HepG2 (cell line): ENCODE measurements at regions not wholly inside any gene's neighbourhood (a gene's known extent, or its start where the extent isn't known, plus 50 kb on each side); places are given as distances from the start of the nearest gene placed in this dataset.

Experiments used
- ATAC-seq: fragments of 200-7000 bp; cut with Tn5 transposase; 3 replicates; pipeline ENCODE4 v1.9.1; 2020; ENCODE audit warnings: mild to moderate bottlenecking, moderate library complexity
- BruUV-seq: library from RNA; stranded (reverse); fragments of 400-500 nt; replicated peaks from 2 replicates; lab custom pipeline; 2021; lab: Mats Ljungman, UMichigan
- CTCF ChIA-PET: fragments of 300-600 bp; formaldehyde crosslinking; extraction: SDS; loops from one replicate; lab custom pipeline; 2021; ENCODE audit warnings: low total read pairs, inconsistent platforms, low intra/inter-chr PET ratio; lab: Yijun Ruan, JAX
- POLR2A ChIA-PET: fragments of 350-600 bp; sonication (Branson Sonifier 250); formaldehyde crosslinking; loops from one replicate; lab custom pipeline; 2020; ENCODE audit warnings: antibody characterized with exemption, inconsistent platforms; lab: Yijun Ruan, JAX
- DNase-seq: peaks from one replicate; pipeline ENCODE4 v3.0.0-alpha.2; 2015; ENCODE audit warnings: low spot score
- FAIRE-seq: peaks from 3 replicates; lab custom pipeline; 2011; peaks lifted over from hg19 to GRCh38; lab: Jason Lieb, UNC
- H2AFZ ChIP-seq: one replicate; pipeline ENCODE4 v1.6.1; 2011; ENCODE audit warnings: low read length, inconsistent platforms
- H3K27ac ChIP-seq: fragments of 300-600 bp; 3 replicates; pipeline ENCODE4 v1.8.0; 2011; ENCODE audit warnings: mixed run types, mild to moderate bottlenecking, mixed read lengths, low read length, inconsistent platforms; ENCODE audit not compliant: insufficient read depth; ENCODE audit errors: extremely low read length
- H3K27me3 ChIP-seq, 2 experiments: fragments of 200-600 bp in 1 of 2; 2 replicates in 1 of 2; 3 replicates in 1 of 2; pipeline versions ENCODE4 v1.6.0 to v1.8.0; 2011; ENCODE audit warnings: low read length in 2 of 2, mild to moderate bottlenecking in 2 of 2, moderate library complexity in 2 of 2, inconsistent platforms in 1 of 2; ENCODE audit not compliant: insufficient read depth in 2 of 2, control insufficient read depth in 1 of 2
- H3K36me3 ChIP-seq, 2 experiments: fragments of 200-600 bp in 1 of 2; replicated peaks in 1 of 2; 2 replicates in 1 of 2; 3 replicates in 1 of 2; pipeline versions ENCODE4 v1.5.1 to v1.8.0; 2011; ENCODE audit warnings: low read length in 2 of 2, inconsistent platforms in 1 of 2; ENCODE audit not compliant: insufficient read depth in 2 of 2, control insufficient read depth in 1 of 2
- H3K4me1 ChIP-seq: 2 replicates; pipeline ENCODE4 v1.5.1; 2012; ENCODE audit warnings: low read length, inconsistent platforms; ENCODE audit not compliant: insufficient read depth
- H3K4me2 ChIP-seq: 2 replicates; pipeline ENCODE4 v1.6.0; 2011; ENCODE audit warnings: low read depth, low read length, inconsistent platforms
- H3K4me3 ChIP-seq, 3 experiments: fragments of 200-600 bp in 1 of 3; sonication (generic), shearing (Covaris generic) in 1 of 3; replicated peaks in 1 of 3; 2 replicates each; pipeline ENCODE4 v1.5.1; 2011 to 2016; ENCODE audit warnings: low read length in 3 of 3, inconsistent platforms in 2 of 3, low read depth in 2 of 3, mild to moderate bottlenecking in 2 of 3, control low read depth in 1 of 3, mixed read lengths in 1 of 3; ENCODE audit not compliant: insufficient read depth in 1 of 3
- H3K79me2 ChIP-seq: one replicate; pipeline ENCODE4 v1.6.1; 2011; ENCODE audit warnings: low read length, inconsistent platforms; ENCODE audit not compliant: insufficient read depth
- H3K9ac ChIP-seq: 2 replicates; pipeline ENCODE4 v1.6.0; 2011; ENCODE audit warnings: mild to moderate bottlenecking, low read depth, low read length, inconsistent platforms; ENCODE audit not compliant: insufficient read depth
- H3K9me3 ChIP-seq: 2 replicates; pipeline ENCODE4 v1.5.1; 2012; ENCODE audit warnings: mild to moderate bottlenecking, low read length
- H4K20me1 ChIP-seq: 2 replicates; pipeline ENCODE4 v1.6.0; 2011; ENCODE audit warnings: inconsistent platforms, mild to moderate bottlenecking, low read length, moderate library complexity; ENCODE audit not compliant: insufficient read depth
- AHR ChIP-seq: IDR thresholded peaks from 2 replicates; pipeline ENCODE4 v1.6.1; 2018; ENCODE audit warnings: missing genetic modification reagents, missing compliant biosample characterization
- BRD4 ChIP-seq: sonication (generic); formaldehyde crosslinking; IDR thresholded peaks from 2 replicates; pipeline ENCODE4 v1.4.0; 2020; ENCODE audit warnings: missing genetic modification reagents
- EEA1 ChIP-seq: sonication (generic); formaldehyde crosslinking; IDR thresholded peaks from 2 replicates; pipeline ENCODE4 v1.5.1; 2020; ENCODE audit warnings: mild to moderate bottlenecking, missing genetic modification reagents, borderline replicate concordance
- FOSL1 ChIP-seq: sonication (generic); formaldehyde crosslinking; IDR thresholded peaks from 2 replicates; pipeline ENCODE4 v1.9.0; 2021; ENCODE audit warnings: missing genetic modification reagents, borderline replicate concordance
- HOXA3 ChIP-seq: sonication (generic); formaldehyde crosslinking; IDR thresholded peaks from 2 replicates; pipeline ENCODE4 v1.5.0; 2020; ENCODE audit warnings: missing genetic modification reagents
- JDP2 ChIP-seq: sonication (generic); formaldehyde crosslinking; IDR thresholded peaks from 2 replicates; pipeline ENCODE4 v1.8.1; 2022; ENCODE audit warnings: missing genetic modification reagents, borderline replicate concordance
- MYPOP ChIP-seq: sonication (generic); formaldehyde crosslinking; IDR thresholded peaks from 2 replicates; pipeline ENCODE4 v1.8.1; 2023; ENCODE audit warnings: mild to moderate bottlenecking, moderate library complexity, missing genetic modification reagents
- NCOA1 ChIP-seq: sonication (generic); formaldehyde crosslinking; IDR thresholded peaks from 2 replicates; pipeline ENCODE4 v1.9.0; 2021; ENCODE audit warnings: missing genetic modification reagents
- NFE2L1 ChIP-seq: sonication (generic); formaldehyde crosslinking; IDR thresholded peaks from 2 replicates; pipeline ENCODE4 v1.4.0; 2020; ENCODE audit warnings: missing genetic modification reagents, mild to moderate bottlenecking, borderline replicate concordance
- NR2F1 ChIP-seq, 2 experiments: fragments of 450-650 bp in 1 of 2; formaldehyde crosslinking in 1 of 2; IDR thresholded peaks; 2 replicates each; pipeline versions ENCODE4 v1.5.0 to v1.6.1; 2016 to 2020; ENCODE audit warnings: mild to moderate bottlenecking in 1 of 2, missing compliant biosample characterization in 1 of 2, missing genetic modification reagents in 1 of 2, moderate library complexity in 1 of 2
- POLR2AphosphoS5 ChIP-seq: IDR thresholded peaks from 2 replicates; pipeline ENCODE4 v1.6.1; 2012; ENCODE audit warnings: low read depth, low read length
- REST ChIP-seq, 2 experiments: IDR thresholded peaks; 2 replicates each; pipeline ENCODE4 v1.6.1; 2011 to 2012; ENCODE audit warnings: low read length in 2 of 2, borderline replicate concordance in 1 of 2, low read depth in 1 of 2, mild to moderate bottlenecking in 1 of 2, moderate library complexity in 1 of 2
- SRSF9 ChIP-seq: fragments of 200-400 bp; formaldehyde crosslinking; IDR thresholded peaks from 2 replicates; pipeline ENCODE4 v1.6.1; 2018; ENCODE audit warnings: borderline replicate concordance, mild to moderate bottlenecking, low read depth, low read length; ENCODE audit not compliant: insufficient read depth, poor library complexity, severe bottlenecking
- TEAD3 ChIP-seq: optimal IDR thresholded peaks from 2 replicates; pipeline ENCODE3; 2016; ENCODE audit warnings: borderline replicate concordance
- ZNF546 ChIP-seq: sonication (generic); formaldehyde crosslinking; conservative IDR thresholded peaks from 2 replicates; pipeline ENCODE4 v1.8.1; 2023; ENCODE audit warnings: mild to moderate bottlenecking, missing genetic modification reagents
- ZNF577 ChIP-seq: sonication (generic); formaldehyde crosslinking; IDR thresholded peaks from 2 replicates; pipeline ENCODE4 v1.4.0; 2020; ENCODE audit warnings: mild to moderate bottlenecking, low read depth, missing genetic modification reagents, borderline replicate concordance
- ZNF605 ChIP-seq: sonication (generic); formaldehyde crosslinking; IDR thresholded peaks from 2 replicates; pipeline ENCODE4 v1.8.0; 2022; ENCODE audit warnings: mild to moderate bottlenecking, missing genetic modification reagents
- ZNF619 ChIP-seq: sonication (generic); formaldehyde crosslinking; IDR thresholded peaks from 2 replicates; pipeline ENCODE4 v1.4.0; 2020; ENCODE audit warnings: mild to moderate bottlenecking, missing genetic modification reagents
- WGBS: methylation state at CpG from one replicate; pipeline ENCODE4 v1.1.6; 2017; ENCODE audit warnings: low lambda C conversion rate; 5-methylcytosine and 5-hydroxymethylcytosine counted together
- in situ Hi-C: cut with HindIII; loops from 2 replicates; pipeline ENCODE4 v1.10.0; 2017; ENCODE audit warnings: low pct_unique_long_range_greater_than_20kb; ENCODE audit not compliant: extremely low pct_ligation_motif_present
- intact Hi-C: fragments of 100-400 bp; cut with micrococcal nuclease; formaldehyde crosslinking; loops from one replicate; pipeline ENCODE4 v1.10.0; 2022; ENCODE audit not compliant: unreplicated experiment

- TF ChIP-seq REST (IDR thresholded peaks at IDR 0.05; ENCODE audit: borderline replicate concordance in 1 of 2, low read depth in 1 of 2, low read length in 2 of 2) = no peak
- no peak for TF ChIP-seq HOXA3 (CRISPR knock-in tag)
- TF ChIP-seq NFE2L1 (CRISPR knock-in tag) = no peak
- TF ChIP-seq BRD4 = no peak
Measured at GRCh38 chr15:52858782-52859176, 68.6 kb upstream of the ONECUT1 start (continued).

GRCh38 chr15:52857937-52858781 is 68.0 kb upstream of the ONECUT1 start:
- H3K79me2 ChIP-seq = no peaks in the 10 kb centered on the region
- no peaks in the 10 kb centered on the region for H4K20me1 ChIP-seq
- TF ChIP-seq ZNF546 (CRISPR knock-in tag) (no peak), TEAD3 (CRISPR knock-in tag) (no peak), AHR (CRISPR knock-in tag) (no peak), SRSF9 (no peak), ZNF619 (no peak), NCOA1 (CRISPR knock-in tag) (no peak), POLR2AphosphoS5 (no peak), JDP2 (no peak), ZNF605 (no peak), FOSL1 (CRISPR knock-in tag) (no peak), EEA1 (CRISPR knock-in tag) (no peak), ZNF577 (CRISPR knock-in tag) (no peak), MYPOP (CRISPR knock-in tag) (no peak), NR2F1 (CRISPR knock-in tag; IDR thresholded peaks at IDR 0.05) (no peak)
- 32% methylated on average over 11 of the region's 14 CpGs for WGBS
- ChIA-PET POLR2A (no interaction called here), CTCF (no interaction called here)
- no peak overlapping the region for H3K4me3 ChIP-seq
- DNase-seq (no peak), ATAC-seq (no peak), FAIRE-seq (no peak)
- intact Hi-C loops (no loop called here), in situ Hi-C loops (no loop called here)
- H3K27me3 ChIP-seq = no peaks in the 10 kb centered on the region; a peak in 2 of 5 replicates
- H3K9me3 ChIP-seq = no peaks in the 10 kb centered on the region
- no peak overlapping the region for H3K4me2 ChIP-seq
- no peak overlapping the region for H3K27ac ChIP-seq
- BruUV-seq = no TSS peak
- H2AFZ ChIP-seq = no peak overlapping the region
- no peaks in the 10 kb centered on the region for H3K4me1 ChIP-seq
- no peak overlapping the region for H3K9ac ChIP-seq
- H3K36me3 ChIP-seq = no peaks in the 10 kb centered on the region
